HG02623 (cell line): ENCODE measurements at regions not wholly inside any gene's neighbourhood (a gene's known extent, or its start where the extent isn't known, plus 50 kb on each side); places are given as distances from the start of the nearest gene placed in this dataset.

Experiments used
- ATAC-seq: cut with Tn5 transposase; IDR thresholded peaks from one replicate; pipeline ENCODE4 v1.9.1; 2021; ENCODE audit warnings: moderate library complexity; ENCODE audit not compliant: unreplicated experiment

DNA sequence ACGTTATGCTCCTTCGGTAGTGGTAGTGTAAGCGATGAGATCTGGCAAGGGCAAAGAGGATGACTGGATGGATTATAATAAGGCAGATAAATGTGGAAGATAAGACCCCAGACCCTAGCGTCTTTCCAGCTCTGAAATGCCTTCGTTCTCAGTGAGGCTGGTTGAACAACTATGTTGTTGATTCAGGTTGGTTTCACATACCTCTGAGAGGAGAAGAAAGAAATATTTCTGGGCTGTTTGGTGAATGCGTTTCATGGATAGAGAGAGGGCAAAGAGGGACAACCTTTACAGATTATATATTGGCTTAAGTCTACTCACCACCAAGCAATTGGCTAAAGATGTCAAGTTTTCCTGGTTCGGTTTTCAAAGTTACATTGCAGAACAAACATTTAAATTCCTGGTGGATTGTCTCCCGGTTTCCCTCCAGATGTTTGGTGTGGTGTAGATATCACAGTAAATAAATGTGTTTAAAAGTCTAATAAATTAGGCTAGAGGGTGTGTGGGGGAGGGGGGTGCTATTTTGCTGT is 190.1 kb upstream of the GLI2 start:
- no peak for ATAC-seq

DNA sequence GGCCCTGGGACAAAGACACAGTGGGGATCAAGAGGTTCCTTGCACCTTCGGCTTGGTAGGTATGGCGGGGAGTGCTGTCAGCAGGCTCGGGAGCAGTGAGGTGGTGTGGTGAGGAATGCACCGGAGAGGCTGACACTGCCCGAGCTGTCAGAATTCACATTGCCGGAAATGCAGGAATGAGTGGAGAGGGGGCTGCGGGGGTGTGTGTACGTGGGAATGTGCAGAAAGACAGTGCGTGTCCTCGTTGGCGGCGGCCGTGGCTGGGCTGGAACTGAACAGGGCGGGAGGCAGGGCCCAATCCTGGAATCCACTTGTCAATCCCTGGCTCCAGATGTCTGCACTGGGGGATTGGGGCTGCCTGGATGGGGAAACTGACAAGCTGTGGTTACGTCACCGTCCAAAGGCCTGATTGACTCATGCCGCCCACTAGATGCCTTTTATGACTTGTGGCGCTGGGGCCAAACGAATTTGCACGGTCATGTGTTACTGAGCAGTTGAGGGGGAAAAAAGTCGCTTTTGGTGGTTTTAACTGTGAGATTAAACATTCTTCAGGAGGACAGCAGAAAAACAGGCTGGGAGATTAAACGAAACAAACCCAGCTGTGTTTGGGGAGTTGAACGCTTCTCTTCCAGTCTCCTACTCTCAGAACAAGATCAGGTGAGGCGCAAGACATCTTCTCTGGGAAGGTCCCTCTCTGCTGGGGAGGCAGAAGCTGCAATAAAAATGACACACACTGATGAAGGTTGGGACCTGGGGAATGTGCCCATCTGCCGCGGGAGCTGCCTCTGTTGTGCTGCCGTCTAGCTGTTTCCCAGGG is 189.4 kb upstream of the GLI2 start:
- no peak for ATAC-seq

DNA sequence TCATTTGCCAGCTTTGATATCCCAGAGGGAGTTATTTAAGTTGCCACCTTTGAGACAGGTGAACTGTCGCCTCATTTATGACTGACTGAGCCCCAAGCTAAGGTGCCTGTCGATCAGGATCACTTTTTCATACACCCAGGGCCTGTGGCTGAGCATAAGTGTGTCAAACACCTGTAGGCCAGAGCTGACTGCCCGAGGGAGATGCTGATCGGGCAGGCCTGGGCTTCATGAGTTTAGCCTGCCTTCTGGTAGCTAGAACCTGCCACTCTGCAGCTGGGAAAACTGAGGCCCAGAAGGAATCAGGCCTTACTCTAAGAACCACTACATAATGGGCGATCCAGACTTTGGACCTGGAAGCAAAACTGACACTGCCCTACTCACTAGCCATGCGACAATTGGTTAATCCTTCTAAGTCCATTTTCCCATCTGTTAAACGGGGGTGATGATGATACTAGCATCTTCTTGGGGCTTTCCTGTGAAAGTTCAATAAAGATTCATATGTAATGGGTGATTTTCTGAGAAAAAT is 188.7 kb upstream of the GLI2 start:
- ATAC-seq = no peak

DNA sequence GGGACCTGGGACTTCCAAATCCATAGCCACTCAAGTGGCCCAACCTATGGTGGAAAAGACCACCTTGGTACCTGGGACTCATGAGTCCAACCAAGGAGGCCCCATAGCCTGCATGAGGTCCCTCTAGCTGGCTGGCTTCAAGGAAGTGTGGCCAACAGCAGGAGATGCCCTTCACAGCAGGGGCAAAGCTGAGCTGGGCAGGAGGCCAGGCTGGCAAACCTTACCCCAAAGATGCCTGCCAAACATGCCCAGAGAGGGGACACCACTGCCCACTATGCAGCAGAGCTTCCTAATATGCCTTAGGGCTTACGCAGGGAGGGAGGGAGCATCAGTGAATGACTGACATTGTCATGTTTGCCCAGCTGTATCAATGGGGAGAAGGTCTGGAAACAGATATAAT is 188.0 kb upstream of the GLI2 start:
- ATAC-seq = no peak

DNA sequence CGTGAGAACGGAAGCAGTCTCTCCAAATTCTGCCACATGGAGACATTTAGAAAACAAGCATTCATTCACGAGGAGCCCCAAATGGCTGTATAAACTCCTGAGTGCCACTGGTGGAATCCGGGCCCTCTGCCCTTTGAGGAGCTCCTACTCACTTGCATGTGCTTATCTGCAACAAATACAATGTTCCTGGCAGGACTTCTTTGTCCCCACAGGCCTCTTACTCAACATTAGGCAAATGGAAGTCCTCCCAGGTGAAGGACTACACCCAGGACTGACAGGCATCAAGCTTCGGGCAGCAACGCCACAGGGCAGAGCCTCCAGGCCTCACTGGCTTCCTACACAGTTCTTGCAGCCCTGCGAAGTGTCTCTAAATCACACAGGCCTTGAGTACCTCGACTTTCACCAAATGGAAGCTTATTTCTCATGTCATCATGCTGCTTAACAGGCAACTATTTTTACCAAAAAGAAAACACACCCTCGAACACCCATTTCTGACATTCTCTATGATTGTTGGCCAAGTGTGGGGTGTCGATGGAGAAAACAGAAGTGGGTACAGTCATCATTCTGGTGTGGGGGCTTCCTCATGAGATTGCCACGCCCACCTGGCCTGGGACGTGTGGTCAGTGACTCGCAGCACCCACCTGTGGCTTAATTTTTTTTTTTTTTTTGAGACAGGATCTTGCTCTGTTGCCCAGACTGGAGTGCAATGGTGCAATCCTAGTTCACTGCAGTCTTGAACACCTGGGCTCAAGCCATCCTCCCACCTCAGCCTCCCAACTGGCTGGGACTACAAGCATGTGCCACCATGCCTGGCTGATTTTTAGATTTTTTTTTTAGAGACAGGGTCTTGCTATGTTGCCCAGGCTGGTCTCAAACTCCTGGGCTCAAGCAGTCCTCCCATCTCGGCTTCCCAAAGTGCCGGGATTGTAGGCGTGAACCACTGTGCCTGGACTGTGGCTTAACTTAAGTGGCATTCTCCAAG is 186.8 kb upstream of the GLI2 start:
- ATAC-seq = no peak

DNA sequence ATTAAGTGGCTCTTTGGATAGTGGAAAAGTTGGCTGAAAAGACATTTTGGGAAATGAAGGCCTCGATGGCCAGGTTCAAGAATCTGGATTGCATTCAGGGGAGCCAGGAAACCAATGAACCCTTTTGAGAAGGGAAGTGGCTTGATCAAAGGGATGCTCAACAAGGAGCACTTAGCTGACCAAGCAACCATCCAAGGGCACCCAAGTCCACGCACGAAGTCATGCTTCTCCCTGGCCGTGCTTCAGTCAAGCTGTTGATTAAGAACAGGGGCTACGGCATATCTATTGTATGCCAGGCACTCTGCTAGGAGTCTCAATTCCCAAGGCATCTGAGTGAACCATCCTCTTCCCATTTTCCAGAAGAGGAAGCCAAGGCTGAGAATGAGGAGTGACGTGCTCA is 185.8 kb upstream of the GLI2 start:
- no peak for ATAC-seq

DNA sequence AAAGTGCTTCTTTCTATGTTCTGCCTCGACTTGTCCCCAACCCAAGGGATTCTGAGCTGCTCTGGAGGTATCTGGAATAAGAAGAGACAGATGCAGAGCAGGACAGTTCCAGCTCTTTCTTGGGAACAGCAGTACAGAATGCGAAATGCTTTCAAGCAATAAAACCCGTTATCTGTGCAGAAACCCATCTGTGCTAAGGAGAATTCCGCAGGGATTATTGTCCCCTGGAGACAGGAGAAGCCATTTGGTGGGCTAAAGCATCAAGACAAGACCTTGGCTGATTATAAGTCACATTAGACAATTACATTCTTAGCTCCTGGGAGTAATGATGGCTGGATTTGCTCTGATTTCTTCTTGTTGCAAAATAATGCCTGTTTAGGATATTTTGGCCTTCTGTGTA is 185.4 kb upstream of the GLI2 start:
- ATAC-seq = no peak

DNA sequence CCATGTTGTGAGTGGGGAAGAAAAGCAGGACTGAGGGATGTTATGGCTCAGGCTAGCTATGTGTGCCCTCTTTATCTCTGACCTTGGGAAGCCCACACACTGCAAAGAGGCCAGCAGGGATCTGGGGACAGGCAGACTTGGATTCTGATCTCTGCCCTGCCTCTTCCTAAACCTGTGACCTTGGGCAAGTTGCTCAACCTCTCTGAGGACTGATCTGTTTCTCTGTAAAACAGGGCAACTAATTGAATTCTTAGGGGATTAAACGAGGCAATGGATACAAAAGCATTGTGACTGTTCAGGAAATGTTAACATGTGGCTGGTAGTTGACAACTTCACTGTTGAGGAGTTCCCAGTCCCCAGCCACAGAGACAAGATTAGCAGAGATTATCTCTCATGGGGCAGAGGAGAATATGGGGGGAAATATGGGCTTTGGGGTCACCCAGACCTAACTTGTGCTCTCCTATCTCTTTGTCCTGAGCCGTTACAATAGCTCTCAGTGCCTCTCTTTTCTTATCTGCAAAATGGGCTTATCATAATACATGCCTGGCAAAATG is 184.7 kb upstream of the GLI2 start:
- no peak for ATAC-seq

DNA sequence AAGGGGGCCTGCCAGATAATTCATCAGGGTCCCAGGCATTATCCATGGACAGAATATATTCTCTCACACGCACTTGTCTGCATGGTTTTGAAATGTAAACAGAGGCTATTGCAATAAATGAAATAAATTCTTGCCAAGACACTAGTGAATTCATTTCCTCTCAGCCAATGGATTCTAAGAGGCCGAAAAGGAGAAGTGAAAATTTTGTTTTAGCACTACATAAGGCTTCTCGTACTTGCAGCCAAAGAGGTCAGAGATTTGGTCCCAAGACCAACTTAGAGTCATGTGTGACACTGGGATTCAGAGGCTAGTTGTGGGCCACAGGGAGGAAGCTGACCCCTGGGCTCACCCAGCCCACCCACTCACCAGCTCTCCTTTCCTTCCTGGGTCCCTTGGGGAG is 184.1 kb upstream of the GLI2 start:
- ATAC-seq = peak; percentile 47

DNA sequence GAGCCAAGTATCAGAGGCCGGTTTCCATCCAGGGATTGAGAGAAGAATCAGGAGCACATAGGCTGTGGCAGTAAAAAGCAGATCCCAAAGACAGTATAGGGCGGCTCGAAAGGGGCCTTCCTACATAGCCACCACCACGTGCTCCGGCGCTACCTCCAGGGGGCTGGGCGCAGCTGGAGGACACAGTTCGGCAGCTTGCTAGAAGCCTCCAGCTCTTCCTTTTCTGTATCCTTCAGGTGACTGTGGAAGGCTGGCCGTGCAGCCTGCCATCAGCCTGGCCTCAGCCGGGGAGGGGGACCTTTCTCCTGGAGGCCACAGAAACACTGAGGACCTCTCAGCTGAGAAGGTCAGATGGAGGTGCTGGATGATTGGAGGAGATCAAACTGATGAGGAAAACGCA is 183.6 kb upstream of the GLI2 start:
- no peak for ATAC-seq

DNA sequence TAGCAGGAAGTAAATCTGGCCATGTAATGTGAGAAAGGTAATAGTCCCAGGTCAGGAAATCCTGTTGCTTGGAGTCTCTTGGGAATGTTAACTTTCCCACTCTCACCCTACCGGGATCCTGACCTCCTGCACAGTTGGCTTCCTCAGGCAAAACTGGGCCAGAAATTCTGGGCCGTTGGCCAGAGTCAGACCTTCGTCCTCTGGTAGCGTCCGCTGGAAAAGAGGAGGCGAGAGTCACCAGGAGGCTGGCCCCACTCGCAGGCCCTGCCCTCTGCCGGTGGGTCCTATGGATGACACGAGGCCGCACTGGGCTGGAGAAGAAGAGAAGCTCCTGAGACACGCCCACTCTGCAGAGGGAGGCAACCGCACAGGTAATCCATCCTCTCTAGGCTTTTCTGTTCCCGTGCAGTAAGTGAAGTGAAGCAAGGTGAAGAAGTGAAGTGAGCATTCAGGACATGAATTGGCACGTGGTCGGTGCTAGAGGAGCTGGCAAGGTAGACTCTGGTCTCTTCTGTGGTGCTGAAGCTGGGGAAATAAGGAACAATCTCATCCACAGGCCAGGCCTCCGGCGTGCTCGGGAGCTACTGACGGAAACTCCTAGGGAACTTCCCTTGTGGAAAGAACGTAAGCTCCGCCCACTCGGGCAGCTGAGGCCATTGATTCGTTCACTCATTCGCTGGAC is 182.7 kb upstream of the GLI2 start:
- ATAC-seq = no peak

DNA sequence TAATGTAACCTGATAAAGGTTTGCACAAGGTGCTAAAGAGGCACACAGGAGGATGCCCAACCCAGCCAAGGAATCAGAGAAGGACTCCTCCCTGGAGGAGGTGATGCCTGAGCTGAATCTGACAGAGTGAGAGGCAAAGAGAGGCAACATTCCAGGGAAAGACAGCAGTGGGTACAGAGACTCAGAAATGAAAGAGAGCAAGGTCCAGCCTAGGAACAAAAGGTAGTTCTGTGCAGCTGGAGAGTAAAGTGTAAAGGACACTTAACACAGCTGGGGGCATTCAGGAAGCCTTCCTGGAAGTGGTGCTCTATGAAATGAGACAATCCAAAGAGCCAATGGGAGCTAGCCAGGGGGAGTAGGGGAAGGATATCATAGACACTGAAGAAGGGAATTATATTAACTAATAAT is 181.0 kb upstream of the GLI2 start:
- ATAC-seq = no peak

DNA sequence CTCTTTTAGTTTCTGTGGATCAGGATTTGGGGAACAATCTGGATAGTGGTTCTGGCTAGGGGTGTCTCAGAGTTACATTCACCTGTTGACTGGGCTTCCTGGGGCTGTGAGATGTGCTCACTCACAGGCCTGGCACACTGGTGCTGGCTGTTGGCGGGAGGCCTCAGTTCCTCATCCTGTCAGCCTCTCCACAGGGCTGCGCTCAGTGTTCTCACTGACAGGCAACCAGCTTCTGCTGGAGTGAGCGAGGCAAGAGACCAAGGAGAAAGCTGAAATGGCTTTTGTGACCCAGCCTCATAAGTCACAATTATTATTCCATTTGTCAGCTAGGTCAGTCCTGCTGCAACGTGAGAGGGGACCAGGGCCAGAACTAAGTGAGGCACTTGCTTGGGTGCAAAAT is 180.6 kb upstream of the GLI2 start:
- ATAC-seq = no peak

DNA sequence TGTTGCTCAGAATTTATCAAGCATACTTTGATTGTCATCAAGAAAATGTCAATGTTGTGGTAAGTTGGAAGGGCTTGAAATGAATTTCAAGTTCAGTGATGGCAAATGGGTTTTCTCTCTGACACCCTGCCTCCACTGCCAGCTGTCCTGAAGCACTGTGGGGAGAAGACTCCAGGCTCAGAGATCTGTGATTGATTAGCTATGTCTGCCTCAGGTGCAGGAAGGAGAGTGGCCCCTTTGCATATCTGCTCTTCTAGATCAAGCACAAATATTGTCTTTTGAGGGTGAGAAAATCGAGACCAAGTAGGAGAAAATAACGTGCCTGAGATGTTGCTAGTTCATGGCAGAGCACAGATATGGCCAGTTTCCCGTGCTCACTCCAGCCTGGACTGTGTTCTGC is 178.8 kb upstream of the GLI2 start:
- ATAC-seq = no peak

DNA sequence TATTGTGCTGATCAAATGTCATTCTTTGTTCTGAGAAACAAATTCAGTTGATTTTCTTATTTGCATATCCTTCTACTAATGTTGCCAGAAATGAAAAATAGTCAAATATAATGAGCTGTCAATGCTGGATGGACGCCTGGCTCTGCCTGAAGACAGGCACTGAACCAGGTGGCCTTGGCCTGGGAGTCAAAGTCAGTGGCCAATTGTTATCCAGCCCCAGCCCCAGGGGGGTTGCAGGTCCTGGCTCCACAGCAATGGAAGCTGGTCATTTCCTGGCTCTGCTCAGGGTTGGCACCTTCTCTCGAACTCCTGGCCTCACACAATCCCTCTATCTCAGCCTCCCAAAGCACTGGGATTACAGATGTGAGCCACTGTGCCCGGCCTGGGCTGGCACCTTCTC is 176.8 kb upstream of the GLI2 start:
- no peak for ATAC-seq

DNA sequence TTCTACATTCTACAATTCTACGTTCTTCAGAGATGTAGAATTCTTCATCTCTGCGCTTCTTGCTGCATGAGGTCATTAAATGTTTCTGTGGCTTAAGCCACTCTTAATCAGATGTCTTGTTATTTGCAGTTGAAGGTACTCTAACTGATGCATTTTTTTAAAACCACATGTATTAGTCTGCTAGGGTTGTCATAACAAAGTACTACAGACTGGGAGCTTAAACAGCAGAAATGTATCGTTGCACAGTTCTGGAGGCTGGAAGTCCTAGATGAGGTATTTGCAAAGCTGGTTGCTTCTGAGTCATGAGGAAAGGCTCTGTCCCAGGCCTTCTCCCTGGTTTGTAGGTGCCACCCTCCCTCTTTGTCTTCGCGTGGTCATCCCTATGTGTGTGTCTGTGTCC is 176.3 kb upstream of the GLI2 start:
- ATAC-seq = no peak

DNA sequence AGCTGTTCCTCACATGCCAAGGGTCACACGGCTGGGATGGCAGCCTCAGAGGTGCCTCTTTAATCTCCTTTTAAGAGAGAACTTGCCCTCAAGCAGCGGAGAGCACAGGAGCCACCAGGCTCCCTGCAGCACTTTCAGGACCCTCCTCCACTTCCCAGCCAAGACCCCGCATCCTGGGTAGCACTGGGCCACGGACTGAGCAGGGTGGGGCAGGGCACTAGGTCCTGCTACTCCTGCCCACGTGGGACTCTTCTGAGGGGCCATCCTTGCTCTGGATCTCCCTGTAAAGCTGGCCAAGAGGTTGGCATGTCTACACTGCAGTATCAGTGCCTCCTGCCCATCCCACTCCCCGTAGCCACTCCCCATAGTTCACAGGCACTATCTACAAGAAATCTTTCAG is 175.3 kb upstream of the GLI2 start:
- ATAC-seq = no peak

DNA sequence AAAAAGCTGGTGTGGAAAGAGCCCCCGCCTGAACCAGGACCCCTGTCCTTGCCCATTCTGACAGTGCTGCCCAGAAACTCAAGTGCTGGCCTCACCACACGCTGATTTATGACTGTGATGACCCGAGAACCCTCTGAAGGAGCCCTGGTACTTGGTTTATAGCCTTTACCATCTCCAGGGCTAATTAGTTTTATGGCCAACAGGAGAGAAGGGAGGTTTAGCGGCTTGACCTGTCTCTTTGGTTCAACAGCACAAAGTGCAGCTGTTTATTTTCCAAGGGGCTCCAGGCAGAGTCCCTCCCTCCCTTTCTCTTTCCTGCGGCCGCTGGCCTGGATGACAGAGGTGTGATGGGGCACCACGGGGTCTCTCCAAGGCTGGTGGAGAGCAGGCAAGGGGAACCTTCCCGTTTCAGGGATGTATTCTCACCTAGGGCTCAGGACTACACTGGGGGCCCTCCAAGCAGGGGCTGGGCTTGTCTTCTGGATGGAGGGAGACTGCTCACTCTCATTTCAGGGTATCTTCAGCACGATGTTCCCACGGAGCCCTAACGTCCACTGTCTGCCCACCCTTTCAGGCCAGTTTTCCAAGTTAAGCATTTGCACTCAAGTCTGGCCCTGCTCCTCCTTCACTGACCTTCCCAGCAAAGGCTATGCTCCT is 174.2 kb upstream of the GLI2 start:
- no peak for ATAC-seq

DNA sequence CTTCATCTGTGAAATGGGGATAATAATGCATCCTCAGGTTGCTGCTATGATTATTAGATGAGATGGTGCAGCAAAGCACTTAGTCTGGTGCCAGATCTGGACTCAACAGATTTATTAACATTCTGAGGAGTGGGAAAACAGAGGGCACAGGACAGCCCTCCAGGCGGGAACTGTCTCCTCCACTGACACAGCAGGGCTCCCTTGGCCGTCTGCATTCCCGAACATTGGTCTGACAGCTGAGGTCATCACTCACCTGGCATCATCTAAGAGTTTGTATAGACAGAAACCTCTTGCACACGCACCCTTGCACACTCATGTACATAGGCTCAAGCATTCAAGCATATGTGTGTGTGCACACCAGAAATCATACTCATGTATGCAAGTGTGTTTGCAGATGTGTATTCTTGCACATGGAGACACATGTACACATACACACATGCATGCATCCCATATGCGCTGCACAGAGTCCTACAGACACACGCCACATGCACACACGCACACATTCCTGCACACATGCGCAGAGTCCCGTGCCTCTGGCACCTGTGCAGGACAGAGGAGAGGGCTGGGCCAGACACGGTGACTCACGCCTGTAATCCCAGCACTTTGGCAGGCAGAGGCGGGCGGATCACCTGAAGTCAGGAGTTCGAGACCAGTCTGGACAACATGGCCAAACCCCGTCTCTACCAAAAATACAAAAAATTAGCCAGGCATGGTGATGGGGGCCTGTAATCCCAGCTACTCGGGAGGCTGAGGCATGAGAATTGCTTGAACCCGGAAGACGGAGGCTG is 173.3 kb upstream of the GLI2 start:
- no peak for ATAC-seq
